ENCODE measurements at regions not wholly inside any gene's neighbourhood (a gene's known extent, or its start where the extent isn't known, plus 50 kb on each side); places are given as distances from the start of the nearest gene placed in this dataset.
"Not testable (repeated sequence)": the region's sequence is repeated elsewhere in the genome, so short reads cannot be mapped to it uniquely, and the experiment has no call there.

DNA sequence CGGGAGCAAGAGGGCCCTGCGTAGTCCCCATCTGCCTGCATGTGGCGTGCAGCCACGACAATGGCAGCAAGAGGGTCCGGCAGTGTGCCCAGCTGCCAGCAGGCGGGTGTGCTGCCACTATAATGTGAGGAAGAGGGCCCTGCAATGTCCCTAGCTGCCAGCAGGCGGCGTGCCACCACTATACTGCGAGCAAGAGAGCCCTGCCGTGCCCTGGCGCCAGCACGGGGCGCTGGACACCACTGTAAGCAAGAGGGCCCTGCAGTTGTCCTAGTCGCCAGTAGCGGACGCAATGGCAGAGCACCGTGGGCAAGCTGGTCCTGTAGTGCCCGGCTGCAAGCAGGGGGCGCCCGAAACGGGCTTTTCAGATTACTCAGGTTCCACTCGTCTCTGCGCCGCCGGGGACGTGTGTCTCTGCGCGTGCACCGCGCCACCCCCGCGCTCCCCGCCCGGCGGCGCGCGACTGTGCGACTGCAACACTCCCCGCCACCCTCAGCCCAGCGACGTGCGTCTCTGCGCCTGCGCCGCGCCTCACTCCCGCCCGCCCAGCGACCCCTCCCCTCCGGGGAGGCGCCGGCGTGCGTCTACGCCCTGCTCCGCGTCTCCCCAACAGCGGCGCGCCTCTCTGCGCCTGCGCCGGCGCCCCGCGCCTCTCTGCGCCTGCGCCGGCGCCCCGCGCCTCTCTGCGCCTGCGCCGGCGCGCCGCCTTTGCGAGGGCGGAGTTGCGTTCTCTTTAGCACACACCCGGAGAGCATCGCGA lies 159.4 kb upstream of the FRG2B start:
- H3K4me1 Mint-ChIP-seq; H3K27ac Mint-ChIP-seq; H3K36me3 Mint-ChIP-seq; H3K9me3 Mint-ChIP-seq; ATAC-seq (ENCODE audit: low read depth); H3K4me3 Mint-ChIP-seq; H3K27me3 Mint-ChIP-seq: not testable (repeated sequence)
- peak in 1 of 2 donors; percentile 8 for DNase-seq (ENCODE audit: low spot score in 2 of 2)

DNA sequence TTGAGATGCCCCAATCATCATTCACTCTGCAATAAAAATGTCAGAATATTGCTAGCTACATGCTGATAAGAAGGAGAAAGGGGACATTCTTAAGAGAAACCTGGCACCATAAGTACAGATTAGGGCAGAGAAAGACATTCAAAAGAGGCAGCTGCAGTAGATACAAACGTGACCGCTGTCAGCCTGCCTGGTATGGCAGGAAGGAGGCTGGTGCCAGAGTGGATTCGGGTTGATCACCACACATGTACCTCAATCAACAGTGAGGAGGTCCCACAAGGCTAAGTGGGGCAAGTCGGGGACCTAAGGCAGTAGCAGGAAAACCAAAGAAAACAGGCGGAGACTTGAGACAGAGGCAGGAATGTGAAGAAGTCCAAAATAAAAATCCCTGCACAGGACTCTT lies 158.6 kb upstream of the FRG2B start:
- H3K36me3 Mint-ChIP-seq; H3K27ac Mint-ChIP-seq; DNase-seq (ENCODE audit: low spot score in 2 of 2); H3K4me3 Mint-ChIP-seq; H3K4me1 Mint-ChIP-seq; H3K9me3 Mint-ChIP-seq; H3K27me3 Mint-ChIP-seq; ATAC-seq (ENCODE audit: low read depth): not testable (repeated sequence)

GRCh38 chr10:133765308-133765707 lies 138.7 kb upstream of the FRG2B start:
- H3K27ac Mint-ChIP-seq; H3K4me3 Mint-ChIP-seq; H3K36me3 Mint-ChIP-seq; H3K9me3 Mint-ChIP-seq; H3K27me3 Mint-ChIP-seq; ATAC-seq (ENCODE audit: low read depth); DNase-seq (ENCODE audit: low spot score in 2 of 2); H3K4me1 Mint-ChIP-seq: not testable (repeated sequence)

DNA sequence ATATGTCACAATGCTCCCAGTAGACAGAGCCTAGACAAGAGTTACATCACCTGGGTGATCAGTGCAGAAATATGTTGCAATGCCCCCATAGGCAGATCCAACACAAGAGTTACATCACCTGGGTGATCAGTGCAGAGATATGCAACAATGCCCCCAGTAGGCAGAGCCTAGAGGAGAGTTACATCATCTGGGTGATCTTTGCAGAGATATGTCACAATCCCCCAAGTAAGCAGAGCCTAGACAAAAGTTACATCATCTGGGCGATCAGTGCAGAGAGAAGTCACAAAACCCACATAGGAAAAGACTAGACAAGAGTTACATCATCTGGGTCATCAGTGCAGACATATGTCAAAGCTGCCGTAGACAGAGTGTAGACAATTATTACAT lies 138.2 kb upstream of the FRG2B start:
- not testable (repeated sequence) for H3K9me3 Mint-ChIP-seq; H3K27ac Mint-ChIP-seq; H3K36me3 Mint-ChIP-seq; DNase-seq (ENCODE audit: low spot score in 2 of 2); H3K4me1 Mint-ChIP-seq; H3K27me3 Mint-ChIP-seq; H3K4me3 Mint-ChIP-seq; ATAC-seq (ENCODE audit: low read depth)

DNA sequence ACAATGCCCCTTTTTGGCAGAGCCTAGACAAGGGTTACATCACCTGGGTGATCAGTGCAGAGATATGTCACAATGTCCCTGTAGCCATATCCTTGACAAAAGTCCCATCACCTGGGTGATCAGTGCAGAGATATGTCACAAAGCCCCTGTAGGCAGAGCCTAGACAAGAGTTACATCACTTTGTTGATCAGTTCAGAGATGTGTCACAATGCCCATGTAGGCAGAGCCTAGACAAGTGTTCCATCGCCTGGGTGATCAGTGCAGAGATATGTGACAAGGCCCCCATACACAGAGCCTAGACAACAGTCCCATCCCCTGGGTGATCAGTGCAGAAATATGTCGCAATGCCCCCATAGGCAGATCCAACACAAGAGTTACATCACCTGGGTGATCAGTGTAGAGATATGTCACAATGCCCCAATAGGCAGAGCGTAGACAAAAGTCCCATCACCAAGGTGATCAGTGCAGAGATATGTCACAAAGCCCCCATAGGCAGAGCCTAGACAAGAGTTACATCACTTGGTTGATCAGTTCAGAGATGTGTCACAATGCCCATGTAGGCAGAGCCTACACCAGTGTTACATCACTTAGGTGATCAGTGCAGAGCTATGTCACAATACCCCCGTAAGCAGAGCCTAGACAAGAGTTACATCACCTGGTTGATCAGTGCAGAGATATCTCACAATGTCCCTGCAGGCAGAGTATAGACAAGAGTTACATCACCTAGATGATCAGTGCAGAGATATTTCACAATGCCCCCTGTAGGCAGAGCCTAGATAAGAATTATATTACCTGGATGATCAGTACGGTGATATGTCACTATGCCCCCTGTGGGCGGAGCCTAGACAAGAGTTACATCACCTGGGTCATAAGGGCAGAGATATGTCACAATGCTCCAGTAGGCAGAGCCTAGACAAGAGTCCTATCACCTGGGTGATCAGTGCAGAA lies 137.6 kb upstream of the FRG2B start:
- H3K9me3 Mint-ChIP-seq; H3K4me1 Mint-ChIP-seq; H3K27me3 Mint-ChIP-seq; ATAC-seq (ENCODE audit: low read depth); H3K4me3 Mint-ChIP-seq; DNase-seq (ENCODE audit: low spot score in 2 of 2); H3K27ac Mint-ChIP-seq; H3K36me3 Mint-ChIP-seq: not testable (repeated sequence)

DNA sequence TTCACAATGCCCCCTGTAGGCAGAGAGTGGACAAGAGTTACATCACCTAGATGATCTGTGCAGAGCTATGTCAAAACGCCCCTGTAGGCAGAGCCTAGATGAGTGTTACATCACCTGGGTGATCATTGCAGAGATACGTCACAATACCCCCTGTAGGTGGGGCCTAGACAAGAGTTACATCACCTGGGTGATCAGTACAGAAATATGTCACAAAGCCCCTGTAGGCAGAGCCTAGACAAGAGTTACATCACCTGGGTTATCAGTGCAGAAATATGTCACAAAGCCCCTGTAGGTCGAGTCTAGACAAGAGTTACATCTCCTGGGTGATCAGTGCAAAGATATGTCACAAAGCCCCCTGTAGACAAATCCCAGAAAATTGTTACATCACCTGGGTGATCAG lies 136.6 kb upstream of the FRG2B start:
- not testable (repeated sequence) for DNase-seq (ENCODE audit: low spot score in 2 of 2); H3K27ac Mint-ChIP-seq; ATAC-seq (ENCODE audit: low read depth); H3K4me3 Mint-ChIP-seq; H3K9me3 Mint-ChIP-seq; H3K4me1 Mint-ChIP-seq; H3K36me3 Mint-ChIP-seq; H3K27me3 Mint-ChIP-seq

GRCh38 chr10:133753545-133753944 lies 127.0 kb upstream of the FRG2B start:
- DNase-seq (ENCODE audit: low spot score in 2 of 2); H3K4me3 Mint-ChIP-seq; H3K36me3 Mint-ChIP-seq; ATAC-seq (ENCODE audit: low read depth); H3K4me1 Mint-ChIP-seq; H3K27ac Mint-ChIP-seq; H3K9me3 Mint-ChIP-seq; H3K27me3 Mint-ChIP-seq: not testable (repeated sequence)

Data from memory B cell (primary cell).